Suppressor macrophage treated with lipopolysaccharide for 4 hours (primary cell): ENCODE measurements at regions not wholly inside any gene's neighbourhood (a gene's known extent, or its start where the extent isn't known, plus 50 kb on each side); places are given as distances from the start of the nearest gene placed in this dataset.

Experiments
- DNase-seq: peaks from one replicate; pipeline ENCODE4 v3.0.0-alpha.2; 2020

GRCh38 chr9:134590240-134591081, 51.1 kb upstream of the COL5A1 start:
- DNase-seq = no peak

GRCh38 chr9:134591082-134591571, 50.5 kb upstream of the COL5A1 start:
- no peak for DNase-seq

- no peak for DNase-seq
These were observed 50.0 kb upstream of the COL5A1 start for GRCh38 chr9:134591573-134591981.
